GM13977 (cell line): ENCODE measurements at regions not wholly inside any gene's neighbourhood (a gene's known extent, or its start where the extent isn't known, plus 50 kb on each side); places are given as distances from the start of the nearest gene placed in this dataset.

Experiments
- DNase-seq: peaks from one replicate; pipeline ENCODE4 v3.0.0; 2012; ENCODE audit warnings: low spot score
- CTCF ChIP-seq: IDR thresholded peaks from 2 replicates; pipeline ENCODE4 v1.5.1; 2012; ENCODE audit warnings: mild to moderate bottlenecking, control low read depth; ENCODE audit not compliant: insufficient read depth; ENCODE audit errors: extremely low read depth, missing control alignments
- in situ Hi-C: fragments of 300-500 bp; cut with MboI; formaldehyde crosslinking; loops from one replicate; pipeline ENCODE4 v1.12.0; 2022; ENCODE audit warnings: low sequenced_read_pairs, low pct_unique_long_range_greater_than_20kb, mixed read lengths, inconsistent platforms; ENCODE audit not compliant: unreplicated experiment

GRCh38 chr21:32193098-32193465 is 85.8 kb downstream of the MIS18A start:
- in situ Hi-C loops = no loop called here
- no peak for TF ChIP-seq CTCF
- DNase-seq = no peak

GRCh38 chr21:32192291-32193097 is 86.4 kb downstream of the MIS18A start:
- no peak for TF ChIP-seq CTCF
- no peak for DNase-seq
- in situ Hi-C loops = no loop called here

GRCh38 chr21:32190493-32191144 is 88.2 kb downstream of the MIS18A start:
- no peak for DNase-seq
- in situ Hi-C loops = no loop called here
- no peak for TF ChIP-seq CTCF

GRCh38 chr21:32189688-32190483 is 89.0 kb downstream of the MIS18A start:
- no peak for DNase-seq
- in situ Hi-C loops = no loop called here
- TF ChIP-seq CTCF = no peak

- no peak for TF ChIP-seq CTCF
Measured at GRCh38 chr21:32186804-32187203, 92.0 kb downstream of the MIS18A start.

GRCh38 chr21:32185726-32186125 is 93.1 kb downstream of the MIS18A start:
- no peak for TF ChIP-seq CTCF
- no peak for DNase-seq
- in situ Hi-C loops = no loop called here

More at GRCh38 chr21:32186804-32187203, 92.0 kb downstream of the MIS18A start:
- in situ Hi-C loops = no loop called here
- DNase-seq = no peak
